GM12874 (cell line): ENCODE measurements at regions not wholly inside any gene's neighbourhood (a gene's known extent, or its start where the extent isn't known, plus 50 kb on each side); places are given as distances from the start of the nearest gene placed in this dataset.

Experiments
- TF ChIP-seq, protein P1 (sequence below): IDR thresholded peaks from 2 replicates; pipeline ENCODE4 v1.5.1; 2011; ENCODE audit warnings: low read depth, mild to moderate bottlenecking, control low read depth, low read length, moderate library complexity; ENCODE audit not compliant: insufficient read depth

DNA sequence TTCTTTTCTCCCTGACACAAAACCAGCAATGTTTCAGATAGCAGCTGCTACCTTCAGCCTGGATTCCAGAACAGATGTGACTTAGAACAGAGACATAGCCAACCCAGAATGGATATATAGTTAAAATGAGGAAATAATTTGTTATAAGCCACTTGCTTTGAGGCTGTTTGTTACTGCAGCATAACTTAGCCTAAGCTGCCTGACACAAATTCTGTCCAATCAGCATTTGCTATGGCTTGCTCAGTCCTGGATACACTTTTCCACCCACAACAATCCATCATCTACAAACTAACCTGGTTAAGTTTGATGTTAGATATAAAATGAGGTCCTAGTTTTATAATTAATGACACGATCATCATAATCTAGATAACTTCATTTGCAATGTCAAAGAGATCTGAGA, 480.4 kb downstream of the NR4A2 start:
- TF ChIP-seq, protein P1, sequence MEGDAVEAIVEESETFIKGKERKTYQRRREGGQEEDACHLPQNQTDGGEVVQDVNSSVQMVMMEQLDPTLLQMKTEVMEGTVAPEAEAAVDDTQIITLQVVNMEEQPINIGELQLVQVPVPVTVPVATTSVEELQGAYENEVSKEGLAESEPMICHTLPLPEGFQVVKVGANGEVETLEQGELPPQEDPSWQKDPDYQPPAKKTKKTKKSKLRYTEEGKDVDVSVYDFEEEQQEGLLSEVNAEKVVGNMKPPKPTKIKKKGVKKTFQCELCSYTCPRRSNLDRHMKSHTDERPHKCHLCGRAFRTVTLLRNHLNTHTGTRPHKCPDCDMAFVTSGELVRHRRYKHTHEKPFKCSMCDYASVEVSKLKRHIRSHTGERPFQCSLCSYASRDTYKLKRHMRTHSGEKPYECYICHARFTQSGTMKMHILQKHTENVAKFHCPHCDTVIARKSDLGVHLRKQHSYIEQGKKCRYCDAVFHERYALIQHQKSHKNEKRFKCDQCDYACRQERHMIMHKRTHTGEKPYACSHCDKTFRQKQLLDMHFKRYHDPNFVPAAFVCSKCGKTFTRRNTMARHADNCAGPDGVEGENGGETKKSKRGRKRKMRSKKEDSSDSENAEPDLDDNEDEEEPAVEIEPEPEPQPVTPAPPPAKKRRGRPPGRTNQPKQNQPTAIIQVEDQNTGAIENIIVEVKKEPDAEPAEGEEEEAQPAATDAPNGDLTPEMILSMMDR = no peak

DNA sequence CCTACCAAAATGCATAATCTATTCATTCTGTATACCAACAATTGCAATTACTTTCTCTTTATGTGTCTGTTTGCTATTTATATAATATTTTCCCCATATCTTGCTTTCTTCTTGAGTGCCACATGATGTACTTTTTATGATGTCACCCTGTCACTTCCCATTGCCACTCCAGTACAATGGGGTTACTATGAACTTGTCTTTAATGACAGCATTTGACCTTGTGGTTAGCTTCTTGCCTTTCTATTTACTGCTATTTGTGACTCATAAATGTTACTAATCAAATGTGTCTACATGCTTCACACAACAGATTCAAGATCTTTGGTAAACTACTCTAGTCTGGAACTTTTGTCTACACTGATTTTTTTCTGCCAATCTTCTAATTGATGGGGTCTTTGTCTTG, 486.3 kb downstream of the NR4A2 start:
- TF ChIP-seq, protein P1 = no peak

DNA sequence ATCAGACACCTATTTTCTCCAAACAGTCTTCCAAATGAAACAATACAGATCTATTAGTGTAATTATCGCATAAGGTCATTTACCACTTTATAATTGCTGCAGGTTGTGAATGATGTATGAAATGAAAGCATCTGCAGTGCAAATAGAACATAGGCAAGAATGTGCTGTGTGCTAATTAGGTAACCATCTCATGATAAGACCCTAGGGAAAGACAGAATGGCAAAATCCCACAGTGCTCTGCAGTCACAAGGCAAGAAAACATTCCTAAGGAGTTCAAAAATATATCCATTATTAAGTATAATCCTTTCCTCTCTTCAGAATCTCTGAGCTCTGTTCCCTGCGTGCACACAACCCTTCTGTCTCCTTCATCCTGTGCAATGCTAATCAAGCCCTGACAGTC, 488.1 kb downstream of the NR4A2 start:
- TF ChIP-seq, protein P1 = no peak

DNA sequence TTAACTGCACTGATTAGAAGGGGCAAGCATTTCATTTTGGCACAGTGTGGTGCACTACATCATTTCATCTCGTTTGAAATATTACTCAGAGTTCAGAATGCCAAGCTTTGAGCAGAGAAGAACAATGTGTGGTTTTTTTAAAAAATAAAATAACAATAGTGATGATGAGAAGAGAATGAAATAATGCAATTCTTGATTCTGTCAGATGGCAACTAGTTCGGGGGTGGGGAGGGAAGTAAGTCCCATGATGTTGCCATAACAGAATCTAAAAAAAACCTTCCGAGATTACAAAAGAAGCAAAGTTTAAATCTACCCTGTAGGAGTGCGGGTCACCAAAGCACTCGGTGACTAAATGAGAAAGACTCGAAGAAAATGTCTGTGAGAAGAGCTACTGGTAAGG, 490.4 kb downstream of the NR4A2 start:
- TF ChIP-seq, protein P1 = no peak

DNA sequence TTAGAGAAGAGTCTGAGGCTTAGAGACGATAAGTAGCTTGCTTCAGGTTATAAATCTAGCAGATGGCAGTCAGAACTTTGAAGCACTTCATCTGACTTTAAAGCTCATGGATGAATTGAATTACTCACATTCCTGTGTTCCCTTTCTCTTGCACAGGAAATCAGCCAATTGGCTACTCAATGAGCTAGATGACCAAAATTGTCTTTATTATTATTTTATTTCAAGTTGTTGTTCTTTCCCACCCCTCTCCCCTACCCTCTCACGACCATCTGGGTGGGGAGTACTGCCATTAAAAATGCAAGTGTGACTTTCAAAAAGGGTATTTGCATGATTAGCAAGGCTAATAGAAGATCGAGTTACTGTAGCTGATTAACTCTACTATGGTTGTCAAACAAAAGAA, 491.1 kb downstream of the NR4A2 start:
- TF ChIP-seq, protein P1 = no peak

DNA sequence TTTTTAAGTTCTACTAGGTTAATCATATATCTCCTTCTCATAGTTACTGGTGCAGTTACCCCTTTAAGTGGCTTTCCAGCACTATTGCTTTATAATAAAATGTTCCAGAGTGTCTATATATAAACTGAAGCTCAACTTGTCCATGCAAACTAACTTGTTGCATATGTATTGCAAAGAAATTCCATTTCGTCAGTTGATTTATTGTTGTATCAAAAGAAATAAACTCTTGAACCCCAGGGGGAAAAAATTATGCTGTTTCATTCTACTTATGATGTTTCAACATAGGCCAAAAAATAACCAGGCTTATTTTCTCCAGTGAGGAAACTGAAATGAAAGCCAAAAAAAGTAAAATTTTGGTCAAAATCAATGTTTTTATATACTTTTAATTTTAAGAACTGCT, 491.9 kb downstream of the NR4A2 start:
- TF ChIP-seq, protein P1 = no peak

DNA sequence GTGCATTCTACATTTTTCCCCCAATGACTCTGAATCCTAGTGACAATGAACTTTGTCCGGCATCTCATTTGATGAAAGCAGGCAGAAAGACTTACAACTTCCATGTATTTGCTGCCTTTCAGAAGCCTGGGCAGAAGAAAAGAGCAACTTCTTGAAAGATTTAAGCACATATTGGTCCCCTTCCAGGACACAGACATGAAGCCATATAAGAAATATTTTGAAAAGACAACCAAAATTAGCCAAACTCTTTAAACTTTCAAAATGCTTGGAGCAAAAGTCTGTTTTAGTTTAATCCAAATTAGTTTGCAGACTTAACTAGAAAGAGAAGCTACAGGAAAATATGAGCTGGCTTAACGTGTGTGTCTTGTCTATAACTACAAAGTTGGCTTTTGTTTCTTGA, 492.5 kb downstream of the NR4A2 start:
- TF ChIP-seq, protein P1 = no peak

DNA sequence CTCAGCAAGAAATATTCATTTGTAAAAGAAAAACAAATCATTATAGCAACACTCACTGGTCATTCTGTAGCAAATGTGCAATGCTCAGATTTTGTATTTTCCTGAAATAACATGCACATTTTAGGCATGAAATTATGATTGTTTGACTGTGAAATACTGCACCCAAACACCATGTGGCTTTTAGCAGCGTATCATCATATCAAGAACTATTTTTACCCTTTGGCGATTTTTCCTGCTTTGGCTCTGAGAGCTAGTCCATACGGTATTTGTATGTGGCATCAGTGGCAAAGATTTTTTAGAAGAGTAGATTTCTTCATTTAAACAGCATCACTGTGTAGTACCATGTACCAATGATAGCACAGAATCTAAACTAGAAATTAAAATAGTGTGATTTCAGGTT, 493.1 kb downstream of the NR4A2 start:
- TF ChIP-seq, protein P1 = no peak
